Peyer's patch (tissue), 4 donors: ENCODE measurements at regions not wholly inside any gene's neighbourhood (a gene's known extent, or its start where the extent isn't known, plus 50 kb on each side); places are given as distances from the start of the nearest gene placed in this dataset.

Experiments
- DNase-seq, 3 donors: peaks; one replicate each; pipeline ENCODE4 v3.0.0-alpha.2; 2017 to 2019
- H3K27ac ChIP-seq, 4 donors: fragments of 200-600 bp; sonication (generic); one replicate each; pipeline ENCODE4 v1.5.1; 2016 to 2019
- H3K27me3 ChIP-seq, 2 donors: fragments of 200-600 bp; sonication (generic); one replicate each; pipeline ENCODE4 v1.5.1; 2019
- H3K36me3 ChIP-seq, 3 donors: fragments of 200-600 bp; sonication (generic); one replicate each; pipeline ENCODE4 v1.5.1; 2016 to 2019
- H3K4me1 ChIP-seq, 4 donors: fragments of 200-600 bp; sonication (generic); one replicate each; pipeline ENCODE4 v1.5.1; 2016 to 2019
- H3K4me3 ChIP-seq, 4 donors: fragments of 200-600 bp; sonication (generic); 1 replicate in 3 of 4; 2 replicates in 1 of 4; pipeline ENCODE4 v1.5.1; 2016 to 2019; ENCODE audit warnings: mild to moderate bottlenecking in 1 of 4
- H3K9me3 ChIP-seq, 4 donors: fragments of 200-600 bp; sonication (generic); one replicate each; pipeline ENCODE4 v1.5.1; 2016 to 2019; ENCODE audit warnings: mild to moderate bottlenecking in 1 of 4
- CTCF ChIP-seq, 6 experiments: fragments of 450-650 bp in 4 of 6; fragments of 200-600 bp in 2 of 6; sonication (generic) in 1 of 6; IDR thresholded peaks; one replicate each; pipeline ENCODE4 v1.5.1; 2017 to 2019; ENCODE audit warnings: antibody characterized with exemption in 6 of 6, mild to moderate bottlenecking in 3 of 6, moderate library complexity in 1 of 6
- POLR2A ChIP-seq, 2 donors: fragments of 450-650 bp; IDR thresholded peaks; one replicate each; pipeline ENCODE4 v1.5.1; 2017; ENCODE audit warnings: antibody characterized with exemption in 2 of 2, mild to moderate bottlenecking in 2 of 2, moderate library complexity in 2 of 2

- no peaks in the 10 kb centered on the region for H3K4me1 ChIP-seq
- no peak for TF ChIP-seq CTCF (IDR thresholded peaks at IDR 0.05)
- TF ChIP-seq POLR2A (IDR thresholded peaks at IDR 0.05), result no peak
These were observed 59.2 kb downstream of the EMX2 start for GRCh38 chr10:117601716-117602115.

GRCh38 chr10:117603081-117603480 is 60.5 kb downstream of the EMX2 start:
- no peaks in the 10 kb centered on the region for H3K27me3 ChIP-seq
- H3K4me3 ChIP-seq, result no peak overlapping the region
- H3K36me3 ChIP-seq, result no peaks in the 10 kb centered on the region
- H3K27ac ChIP-seq, result no peak overlapping the region
- H3K4me1 ChIP-seq, result no peaks in the 10 kb centered on the region
- no peaks in the 10 kb centered on the region for H3K9me3 ChIP-seq
- TF ChIP-seq CTCF (IDR thresholded peaks at IDR 0.05) (no peak), POLR2A (IDR thresholded peaks at IDR 0.05) (no peak)
- no peak for DNase-seq

More at GRCh38 chr10:117601716-117602115, 59.2 kb downstream of the EMX2 start:
- H3K36me3 ChIP-seq, result no peaks in the 10 kb centered on the region
- no peaks in the 10 kb centered on the region for H3K27me3 ChIP-seq
- H3K27ac ChIP-seq, result no peak overlapping the region
- no peak for DNase-seq
- no peaks in the 10 kb centered on the region for H3K9me3 ChIP-seq
- H3K4me3 ChIP-seq, result no peak overlapping the region

GRCh38 chr10:117603726-117604125 is 61.2 kb downstream of the EMX2 start:
- TF ChIP-seq POLR2A (IDR thresholded peaks at IDR 0.05) (no peak), CTCF (IDR thresholded peaks at IDR 0.05) (no peak)
- Histone ChIP-seq H3K27ac (no peak overlapping the region), H3K27me3 (no peaks in the 10 kb centered on the region), H3K9me3 (no peaks in the 10 kb centered on the region), H3K36me3 (no peaks in the 10 kb centered on the region), H3K4me3 (no peak overlapping the region), H3K4me1 (no peaks in the 10 kb centered on the region)
- no peak for DNase-seq

- Histone ChIP-seq H3K27me3 (no peaks in the 10 kb centered on the region), H3K36me3 (no peaks in the 10 kb centered on the region), H3K4me1 (no peaks in the 10 kb centered on the region), H3K27ac (no peak overlapping the region), H3K4me3 (no peak overlapping the region), H3K9me3 (no peaks in the 10 kb centered on the region)
- no peak for DNase-seq
- TF ChIP-seq CTCF (IDR thresholded peaks at IDR 0.05) (no peak), POLR2A (IDR thresholded peaks at IDR 0.05) (no peak)
These were observed 66.7 kb downstream of the EMX2 start for GRCh38 chr10:117609095-117609795.

- Histone ChIP-seq H3K4me1 (no peaks in the 10 kb centered on the region), H3K4me3 (no peak overlapping the region), H3K9me3 (no peaks in the 10 kb centered on the region), H3K36me3 (no peaks in the 10 kb centered on the region), H3K27ac (no peak overlapping the region), H3K27me3 (no peaks in the 10 kb centered on the region)
- TF ChIP-seq POLR2A (IDR thresholded peaks at IDR 0.05) (no peak), CTCF (IDR thresholded peaks at IDR 0.05) (no peak)
- no peak for DNase-seq
These were observed 67.2 kb downstream of the EMX2 start for GRCh38 chr10:117609796-117610170.

- no peaks in the 10 kb centered on the region for H3K9me3 ChIP-seq
- no peaks in the 10 kb centered on the region for H3K36me3 ChIP-seq
- no peaks in the 10 kb centered on the region for H3K4me1 ChIP-seq
- no peak overlapping the region for H3K27ac ChIP-seq
- TF ChIP-seq POLR2A (IDR thresholded peaks at IDR 0.05) (no peak), CTCF (IDR thresholded peaks at IDR 0.05) (no peak)
- H3K27me3 ChIP-seq, result no peaks in the 10 kb centered on the region
- no peak for DNase-seq
- H3K4me3 ChIP-seq, result no peak overlapping the region
These were observed 67.8 kb downstream of the EMX2 start for GRCh38 chr10:117610321-117610720.
